ENCODE measurements at regions not wholly inside any gene's neighbourhood (a gene's known extent, or its start where the extent isn't known, plus 50 kb on each side); places are given as distances from the start of the nearest gene placed in this dataset.
"Not testable (repeated sequence)": the region's sequence is repeated elsewhere in the genome, so short reads cannot be mapped to it uniquely, and the experiment has no call there.

DNA sequence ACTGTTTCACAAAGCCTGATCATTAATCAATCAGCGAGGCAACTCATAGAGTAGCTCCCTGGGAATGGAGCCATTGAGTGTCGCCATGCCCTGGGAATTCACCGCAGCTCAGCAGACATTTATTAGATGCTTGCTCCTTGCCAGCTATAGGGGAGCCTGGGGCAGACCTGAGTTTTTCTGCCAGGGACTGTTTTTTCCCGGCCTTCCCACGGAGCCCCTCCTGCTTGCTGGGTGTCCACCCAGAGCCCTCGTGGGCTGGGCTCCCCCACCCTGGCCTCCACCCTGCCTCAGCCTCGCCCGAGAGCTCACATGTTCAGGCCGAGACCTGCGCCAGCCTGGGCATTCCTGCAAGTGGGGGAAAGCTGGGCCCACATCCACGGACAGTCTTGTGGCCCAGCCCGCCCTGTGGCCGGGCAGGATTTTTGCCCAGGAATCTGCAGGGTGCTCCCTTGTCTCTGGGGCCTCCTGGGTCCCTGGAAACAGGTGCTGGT, 64.9 kb downstream of the SMIM38 start:
- no peak for DNase-seq

GRCh38 chr11:69221086-69221485, 65.4 kb downstream of the SMIM38 start:
- no peak for DNase-seq

- not testable (repeated sequence) for DNase-seq
Observed at GRCh38 chr11:69221636-69222035, 65.9 kb downstream of the SMIM38 start.

- DNase-seq: no peak
Observed at GRCh38 chr11:69227271-69227670, 66.7 kb upstream of the MYEOV start.

DNA sequence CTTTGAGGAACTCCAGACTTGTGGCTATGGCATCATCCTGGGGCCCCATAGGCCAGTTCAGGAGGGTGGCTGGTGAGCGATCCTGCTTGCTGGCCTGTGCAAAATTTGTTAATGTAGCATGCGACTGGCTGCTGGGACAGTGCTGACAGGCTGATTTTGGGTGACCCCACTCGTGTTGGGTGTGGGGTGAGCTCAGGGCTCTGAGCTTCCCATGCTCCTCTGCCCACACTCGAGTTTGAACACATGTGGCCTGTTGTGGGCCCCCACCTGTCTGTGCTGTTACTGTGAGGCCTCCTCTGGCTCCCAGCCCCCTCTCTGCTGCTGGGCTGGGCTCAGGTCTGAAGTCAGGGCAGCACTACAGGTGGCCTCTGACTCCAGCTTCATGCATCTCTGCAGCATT, 64.4 kb upstream of the MYEOV start:
- no peak for DNase-seq

DNA sequence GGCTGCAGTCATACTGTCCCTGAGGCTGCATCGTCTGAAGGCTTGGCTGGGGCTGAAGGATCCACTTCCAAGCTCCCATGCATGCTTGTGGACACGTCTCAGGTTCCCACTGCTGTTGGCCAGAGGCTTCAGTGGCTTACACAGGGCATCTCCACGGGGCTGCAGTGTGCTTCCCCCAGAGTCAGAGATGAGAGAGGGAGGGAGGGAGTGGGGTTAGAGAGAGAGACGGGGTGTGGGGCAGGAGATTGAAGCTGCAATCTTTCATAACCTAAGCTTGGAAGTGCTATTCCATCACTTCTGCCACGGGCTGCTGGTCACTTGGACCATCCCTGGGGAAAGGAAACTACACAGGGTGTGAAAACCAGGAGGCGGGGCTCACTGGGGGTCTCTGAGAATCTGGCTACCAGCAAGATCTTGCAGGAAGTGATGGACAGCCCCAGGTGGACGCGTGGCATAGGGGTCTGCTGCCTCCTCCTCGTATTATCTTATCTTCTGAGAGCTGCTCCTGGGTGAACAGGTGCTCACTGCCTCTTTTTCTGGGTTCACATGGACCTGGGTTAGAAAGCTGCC, 63.0 kb upstream of the MYEOV start:
- DNase-seq: no peak

DNA sequence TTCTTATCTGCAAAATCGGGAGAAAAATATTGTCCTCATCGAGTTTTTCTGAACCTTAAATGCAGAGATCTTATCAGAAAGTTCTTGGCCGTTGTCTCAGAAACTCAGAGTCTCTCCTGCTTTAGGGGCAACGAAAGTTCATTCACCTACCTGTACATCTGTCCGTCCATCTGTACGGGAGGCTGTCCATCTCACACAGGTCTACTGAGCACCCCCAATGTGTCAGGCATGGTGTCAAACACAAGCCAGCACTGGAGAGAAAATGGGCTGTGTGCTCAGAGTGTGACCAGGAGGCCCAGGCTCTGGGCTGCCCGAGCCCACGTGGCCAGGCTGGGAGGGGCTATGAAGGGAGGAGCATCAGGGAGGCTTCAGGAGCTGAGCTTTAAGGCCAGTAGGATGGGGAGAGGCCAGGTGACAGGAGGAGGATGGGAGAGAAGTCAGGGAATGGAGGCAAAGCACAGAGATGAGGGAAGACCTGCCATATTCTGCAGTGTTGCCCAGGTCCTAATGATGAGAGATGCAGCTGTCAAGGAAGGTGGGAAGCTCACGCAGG, 62.4 kb upstream of the MYEOV start:
- no peak for DNase-seq

- DNase-seq: no peak
Observed at GRCh38 chr11:69232821-69233743, 60.9 kb upstream of the MYEOV start.

GRCh38 chr11:69233744-69234570, 60.0 kb upstream of the MYEOV start:
- DNase-seq: peak; percentile 6

- DNase-seq: no peak
Observed at GRCh38 chr11:69234740-69235710, 58.9 kb upstream of the MYEOV start.

DNA sequence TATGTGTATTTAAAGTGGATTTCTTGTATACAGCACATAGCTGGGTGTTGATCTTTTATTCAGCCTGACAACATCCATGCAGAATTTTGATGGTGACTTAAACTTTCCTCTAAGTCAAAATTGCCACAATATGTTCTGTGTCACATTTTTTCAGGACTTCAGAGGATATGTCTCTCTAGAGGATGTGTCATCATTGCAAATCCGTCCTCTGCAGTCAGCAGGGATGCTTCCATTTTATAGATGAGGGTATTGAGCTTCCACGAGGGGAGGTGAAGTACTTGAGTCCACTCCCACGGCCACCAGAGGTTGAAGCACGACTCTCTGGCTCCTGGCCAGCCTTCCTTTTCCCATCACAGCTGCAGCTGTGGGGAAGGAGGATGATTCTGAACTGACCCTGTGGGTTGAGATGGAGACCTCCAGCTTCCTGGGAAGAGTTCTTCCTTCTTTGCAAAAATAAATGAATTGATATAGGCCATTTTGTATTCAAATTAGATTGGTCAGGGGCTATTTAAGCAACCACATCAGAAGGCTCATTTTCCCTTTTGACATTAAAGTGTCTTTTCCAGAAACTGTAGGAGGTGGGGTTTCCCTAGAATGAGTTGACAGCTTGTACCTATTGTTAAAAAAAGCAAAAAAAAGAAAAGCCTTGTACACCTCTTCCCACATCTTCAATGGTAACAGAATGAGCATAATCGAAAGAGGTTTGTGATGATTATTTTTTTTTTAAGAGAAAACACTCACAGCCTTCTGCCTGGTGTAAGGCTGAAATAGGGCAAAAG, 55.2 kb upstream of the MYEOV start:
- DNase-seq: no peak

DNA sequence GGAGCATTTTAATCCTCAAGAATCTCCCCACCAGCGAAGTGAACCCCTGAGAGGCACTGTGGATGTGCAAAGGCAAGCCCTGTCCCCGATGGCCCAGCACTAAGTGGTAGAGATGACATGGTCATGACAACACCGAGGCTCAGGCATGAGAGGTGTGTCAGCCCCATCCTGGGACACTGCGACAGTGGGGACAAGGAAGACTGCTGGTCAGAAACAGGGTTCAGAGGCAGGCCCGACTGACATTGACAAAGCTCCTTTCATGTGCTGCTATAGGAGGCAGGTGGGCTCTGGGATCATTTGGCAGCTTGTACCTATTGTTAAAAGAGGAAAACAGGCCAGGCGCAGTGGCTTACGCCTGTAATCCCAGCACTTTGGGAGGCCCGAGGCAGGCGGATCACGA, 54.3 kb upstream of the MYEOV start:
- no peak for DNase-seq

- no peak for DNase-seq
Observed at GRCh38 chr11:69240332-69241074, 53.5 kb upstream of the MYEOV start.

GRCh38 chr11:69241075-69241740, 52.7 kb upstream of the MYEOV start:
- no peak for DNase-seq

- DNase-seq: no peak
Observed at GRCh38 chr11:69241844-69242243, 52.1 kb upstream of the MYEOV start.

DNA sequence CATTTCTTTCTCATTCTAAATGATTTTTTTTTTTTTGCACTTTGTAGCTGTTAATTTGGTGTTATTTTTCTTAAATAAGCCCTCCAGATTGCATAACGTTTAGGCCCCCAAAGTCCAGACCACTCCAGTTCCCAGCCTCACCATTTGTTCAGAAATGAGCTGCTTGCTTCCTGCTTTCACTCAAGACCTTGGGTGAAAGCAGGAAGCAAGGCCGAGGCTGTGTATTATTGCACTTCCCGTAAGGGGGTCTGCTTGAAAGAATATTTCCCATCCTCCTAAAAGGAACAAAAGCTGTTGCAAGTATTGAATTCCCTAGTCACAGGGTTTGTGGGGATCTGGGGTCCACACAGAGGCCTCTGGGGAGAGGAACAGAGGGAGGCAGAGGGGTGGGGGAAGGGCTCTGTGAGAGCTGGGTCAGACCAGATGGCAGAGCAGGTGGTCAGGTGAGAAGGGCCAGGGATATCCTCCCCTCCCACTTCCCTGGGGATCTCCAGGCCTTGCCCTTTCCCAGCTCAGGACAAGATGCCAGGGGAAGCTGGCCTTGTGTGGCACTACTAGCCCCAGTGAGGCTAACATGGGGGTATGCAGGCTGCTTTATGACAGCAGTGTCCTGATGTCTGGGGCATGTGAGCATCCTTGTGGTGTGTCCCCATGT, 51.6 kb upstream of the MYEOV start:
- DNase-seq: no peak

GRCh38 chr11:69243496-69244200, 50.3 kb upstream of the MYEOV start:
- DNase-seq: no peak

All from NCI-H345 (cell line).